Right lobe of liver (tissue), 4 donors: ENCODE measurements at regions not wholly inside any gene's neighbourhood (a gene's known extent, or its start where the extent isn't known, plus 50 kb on each side); places are given as distances from the start of the nearest gene placed in this dataset.

Source experiments
- POLR2A ChIP-seq: fragments of 450-650 bp; IDR thresholded peaks from one replicate; pipeline ENCODE4 v1.6.1; 2017; ENCODE audit warnings: antibody characterized with exemption, mild to moderate bottlenecking
- TF ChIP-seq, protein P1 (sequence below), 4 donors: fragments of 200-600 bp in 3 of 4; fragments of 450-650 bp in 1 of 4; IDR thresholded peaks; one replicate each; pipeline versions ENCODE4 v1.5.1 to v1.8.0; 2016 to 2022; ENCODE audit warnings: antibody characterized with exemption in 4 of 4, mild to moderate bottlenecking in 2 of 4
- donor health status: DM: no; HTN: no; CAD: no.
- donor health status: DM: no; HTN: no; CAD: no.
- donor health status: DM: no; HTN: yes; CAD: no.

DNA sequence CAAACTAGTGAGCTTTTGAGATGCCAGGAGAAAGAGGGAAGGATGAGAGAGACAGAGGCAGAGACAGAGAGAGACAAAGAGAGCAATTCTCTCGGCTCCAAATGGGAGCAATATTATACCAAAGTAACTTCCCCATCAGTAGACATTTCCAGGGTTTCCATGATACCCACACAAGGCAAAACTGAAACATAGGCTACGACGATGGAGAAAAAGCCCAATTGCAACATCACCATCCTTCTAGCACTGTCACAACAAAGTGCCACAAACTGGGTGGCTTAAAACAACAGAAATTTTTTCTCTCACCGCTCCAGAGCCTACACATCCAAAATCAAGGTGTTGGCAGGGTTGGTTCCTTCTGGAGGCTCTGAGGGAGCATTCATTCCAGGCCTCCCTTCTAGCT, 81.4 kb downstream of the KCTD12 start:
- TF ChIP-seq, protein P1, sequence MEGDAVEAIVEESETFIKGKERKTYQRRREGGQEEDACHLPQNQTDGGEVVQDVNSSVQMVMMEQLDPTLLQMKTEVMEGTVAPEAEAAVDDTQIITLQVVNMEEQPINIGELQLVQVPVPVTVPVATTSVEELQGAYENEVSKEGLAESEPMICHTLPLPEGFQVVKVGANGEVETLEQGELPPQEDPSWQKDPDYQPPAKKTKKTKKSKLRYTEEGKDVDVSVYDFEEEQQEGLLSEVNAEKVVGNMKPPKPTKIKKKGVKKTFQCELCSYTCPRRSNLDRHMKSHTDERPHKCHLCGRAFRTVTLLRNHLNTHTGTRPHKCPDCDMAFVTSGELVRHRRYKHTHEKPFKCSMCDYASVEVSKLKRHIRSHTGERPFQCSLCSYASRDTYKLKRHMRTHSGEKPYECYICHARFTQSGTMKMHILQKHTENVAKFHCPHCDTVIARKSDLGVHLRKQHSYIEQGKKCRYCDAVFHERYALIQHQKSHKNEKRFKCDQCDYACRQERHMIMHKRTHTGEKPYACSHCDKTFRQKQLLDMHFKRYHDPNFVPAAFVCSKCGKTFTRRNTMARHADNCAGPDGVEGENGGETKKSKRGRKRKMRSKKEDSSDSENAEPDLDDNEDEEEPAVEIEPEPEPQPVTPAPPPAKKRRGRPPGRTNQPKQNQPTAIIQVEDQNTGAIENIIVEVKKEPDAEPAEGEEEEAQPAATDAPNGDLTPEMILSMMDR (IDR thresholded peaks at IDR 0.05), result no peak
- no peak for TF ChIP-seq POLR2A
